IPS DF 19.7 (cell line): ENCODE measurements at regions not wholly inside any gene's neighbourhood (a gene's known extent, or its start where the extent isn't known, plus 50 kb on each side); places are given as distances from the start of the nearest gene placed in this dataset.

Experiments used
- DNase-seq: peaks from one replicate; pipeline ENCODE4 v3.0.0-alpha.2; 2013; ENCODE audit warnings: low read depth, low spot score

DNA sequence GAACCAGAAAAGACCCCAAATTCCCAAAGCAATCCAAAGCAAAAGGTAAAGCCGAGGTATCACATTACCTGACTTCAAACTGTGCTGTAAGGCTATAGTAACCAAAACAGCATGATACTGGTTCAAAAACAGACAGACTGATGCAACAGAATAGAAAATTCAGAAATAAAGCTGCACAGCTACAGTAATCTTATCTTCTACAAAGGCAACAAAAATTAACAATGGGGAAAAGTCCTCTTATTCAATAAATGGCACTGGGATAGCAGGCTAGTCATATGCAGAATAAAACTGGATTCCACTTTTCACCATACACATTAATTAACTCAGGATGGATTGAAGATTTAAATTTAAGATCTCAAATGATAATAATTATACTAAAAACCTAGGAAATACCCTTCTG is 392.6 kb upstream of the CBLB start:
- DNase-seq: no peak

DNA sequence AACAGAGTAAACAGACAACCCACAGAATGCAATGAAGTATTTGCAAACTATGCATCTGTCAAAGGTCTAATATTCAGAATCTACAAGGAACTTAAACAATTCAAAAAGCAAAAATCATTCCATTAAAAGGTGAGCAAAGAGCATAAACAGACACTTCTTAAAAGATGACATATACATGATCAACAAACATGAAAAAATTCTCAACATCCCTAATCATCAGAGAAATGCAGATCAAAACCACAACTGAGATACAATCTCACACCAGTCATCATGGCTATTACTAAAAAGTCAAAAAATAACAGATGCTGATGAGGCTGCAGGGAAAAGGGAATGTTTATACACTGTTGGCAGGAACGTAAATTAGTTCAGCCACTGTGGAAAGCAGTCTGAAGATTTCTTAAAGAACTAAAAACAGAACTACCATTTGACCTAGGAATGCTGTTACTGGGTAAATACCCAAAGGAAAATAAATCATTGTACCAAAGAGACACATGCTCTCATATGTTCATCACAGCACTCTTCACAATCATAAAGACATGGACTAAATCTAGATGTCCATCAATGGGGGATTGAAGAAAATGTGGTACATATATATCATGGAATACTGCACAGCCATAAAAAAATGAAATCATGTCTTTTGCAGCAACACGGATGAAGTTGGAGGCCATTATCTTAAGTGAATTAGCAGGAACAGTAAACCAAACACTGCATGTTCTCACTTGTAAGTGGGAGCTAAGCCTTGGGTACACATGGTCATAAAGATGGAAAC is 393.3 kb upstream of the CBLB start:
- no peak for DNase-seq

GRCh38 chr3:106263011-106263410 is 394.2 kb upstream of the CBLB start:
- DNase-seq: no peak

DNA sequence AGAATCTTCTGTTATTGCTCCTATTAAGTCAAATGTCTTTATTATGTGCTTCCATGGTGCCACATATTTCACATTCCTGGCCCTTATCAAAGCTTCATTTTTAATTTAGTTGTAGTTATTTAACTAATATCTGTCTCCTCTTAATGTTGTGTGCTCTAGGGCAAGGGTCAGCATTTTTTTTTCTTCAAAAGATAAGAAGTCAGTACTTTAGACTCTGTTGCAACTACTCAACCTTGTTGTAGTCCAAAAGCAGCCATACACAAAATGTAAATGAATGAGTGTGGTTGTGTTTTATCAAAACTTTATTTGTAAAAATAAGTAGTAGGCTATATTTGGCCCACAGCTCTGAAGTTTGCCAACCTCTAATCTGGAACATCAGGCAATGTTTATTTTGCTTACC is 394.7 kb upstream of the CBLB start:
- DNase-seq: no peak

GRCh38 chr3:106265704-106266103 is 396.9 kb upstream of the CBLB start:
- DNase-seq: no peak

DNA sequence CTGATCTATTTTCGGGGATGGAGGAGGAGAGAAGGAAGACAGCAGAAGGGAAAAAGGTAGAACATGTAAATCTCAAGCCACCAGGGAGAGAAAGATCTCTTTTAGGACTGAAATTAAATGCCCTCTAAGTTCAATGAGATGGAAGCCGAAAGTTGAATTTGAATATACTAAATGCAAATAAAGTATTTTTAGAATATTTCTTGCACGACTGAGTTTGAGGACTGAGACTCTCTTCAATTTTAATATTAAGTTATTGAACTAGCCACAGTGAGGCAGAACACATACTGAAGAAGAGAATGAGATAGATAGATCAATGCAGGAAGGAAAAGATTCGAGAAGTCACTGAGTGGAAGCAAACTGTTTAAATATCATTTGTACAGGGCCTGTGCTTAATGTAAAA is 399.9 kb upstream of the CBLB start:
- no peak for DNase-seq

DNA sequence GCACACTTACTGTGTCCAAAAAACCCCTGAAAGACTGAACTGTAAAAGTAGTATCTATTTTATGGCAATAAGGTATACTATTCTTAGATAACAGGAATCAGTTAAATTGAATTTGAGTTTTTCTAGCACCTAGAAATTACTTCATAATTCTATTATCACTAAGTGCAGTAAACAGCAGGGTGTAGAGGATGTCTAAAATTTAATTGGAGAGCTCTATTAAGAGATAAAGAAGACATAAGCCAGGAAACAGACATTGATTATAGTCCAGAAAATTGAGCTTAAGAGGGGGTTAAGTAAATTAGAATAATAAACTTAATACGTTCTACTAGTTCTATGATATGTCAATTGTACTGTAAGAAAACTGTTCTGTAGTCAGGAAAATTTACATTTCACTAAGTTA is 403.5 kb upstream of the CBLB start:
- DNase-seq: no peak

DNA sequence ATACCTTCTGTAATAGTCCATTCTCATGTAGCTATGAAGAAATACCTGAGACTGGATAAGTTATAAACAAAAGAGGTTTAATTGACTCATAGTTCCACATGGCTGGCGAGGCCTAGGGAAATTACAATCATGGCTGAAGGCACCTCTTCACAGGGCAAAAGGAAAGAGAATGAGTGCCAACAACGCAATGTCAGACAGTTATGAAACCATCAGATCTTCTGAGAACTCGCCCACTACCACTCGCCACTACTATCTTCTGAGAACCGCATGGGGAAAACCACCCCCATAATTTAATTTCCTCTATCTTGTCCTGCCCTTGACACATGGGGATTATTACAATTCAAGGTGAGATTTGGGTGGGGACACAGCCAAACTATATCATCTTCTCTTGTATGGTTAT is 406.8 kb upstream of the CBLB start:
- no peak for DNase-seq

- DNase-seq: no peak
Observed at GRCh38 chr3:106276151-106276550, 407.3 kb upstream of the CBLB start.

DNA sequence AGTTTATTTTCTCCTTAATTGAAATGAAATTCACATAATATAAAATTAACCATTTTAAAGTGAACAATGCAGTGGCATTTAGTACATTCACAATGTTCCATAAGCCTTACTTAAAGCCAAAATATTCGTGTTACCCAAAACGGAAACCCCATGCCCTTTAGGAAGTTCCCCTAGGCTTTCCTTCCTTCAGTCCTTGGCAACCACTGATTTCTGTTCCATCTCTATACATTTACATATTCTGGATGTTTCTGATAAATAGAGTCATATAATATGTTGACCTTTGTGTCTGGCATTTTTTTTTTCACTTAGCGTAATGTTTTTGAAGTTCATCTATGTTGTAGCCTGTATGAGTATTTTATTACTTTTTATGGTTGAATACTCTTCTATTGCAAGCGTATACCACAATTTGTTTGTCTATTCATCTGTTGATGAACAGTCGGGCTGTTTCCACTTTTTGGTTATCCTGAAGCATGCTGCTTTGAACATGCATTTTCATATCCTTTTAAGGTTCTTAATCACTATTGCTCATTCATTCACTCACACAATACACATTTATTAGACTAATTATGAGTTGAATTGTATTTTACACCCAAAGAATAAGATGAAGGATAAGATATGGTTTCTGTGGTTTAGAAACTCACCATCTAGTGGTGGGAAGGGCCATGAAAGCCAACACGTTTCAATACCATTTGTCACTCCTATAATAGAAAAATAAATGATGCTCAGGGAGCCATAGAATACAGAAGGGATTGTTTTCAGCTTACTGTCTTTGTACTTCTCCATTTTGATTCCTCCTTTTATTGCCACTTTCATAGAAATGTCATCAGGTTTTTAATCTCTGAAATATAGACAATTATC is 408.2 kb upstream of the CBLB start:
- no peak for DNase-seq

- DNase-seq: no peak
Observed at GRCh38 chr3:106277731-106278130, 408.9 kb upstream of the CBLB start.

GRCh38 chr3:106281221-106281620 is 412.4 kb upstream of the CBLB start:
- no peak for DNase-seq

DNA sequence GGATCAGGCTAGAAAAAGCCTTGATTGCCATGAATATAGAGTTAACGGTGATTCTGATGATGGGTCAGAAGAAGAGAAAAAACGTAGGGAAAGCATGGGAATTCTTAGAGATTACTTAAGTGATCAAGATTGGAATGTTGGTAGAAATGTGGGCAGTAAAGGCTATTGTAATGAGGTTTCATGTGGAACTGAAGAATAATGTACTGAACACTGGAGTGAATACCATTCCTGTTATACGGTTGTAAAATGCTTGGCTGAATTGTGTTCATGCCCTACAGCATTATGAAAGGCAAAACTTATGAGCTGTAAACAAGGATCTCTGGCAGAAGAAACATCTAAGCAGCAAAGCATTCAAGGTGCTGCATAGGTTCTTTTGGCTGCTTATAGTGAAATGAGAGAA is 414.1 kb upstream of the CBLB start:
- no peak for DNase-seq

GRCh38 chr3:106288781-106289180 is 420.0 kb upstream of the CBLB start:
- no peak for DNase-seq

GRCh38 chr3:106290304-106290997 is 421.6 kb upstream of the CBLB start:
- DNase-seq: no peak

- DNase-seq: no peak
Observed at GRCh38 chr3:106293161-106293560, 424.3 kb upstream of the CBLB start.

GRCh38 chr3:106294121-106294520 is 425.3 kb upstream of the CBLB start:
- no peak for DNase-seq

DNA sequence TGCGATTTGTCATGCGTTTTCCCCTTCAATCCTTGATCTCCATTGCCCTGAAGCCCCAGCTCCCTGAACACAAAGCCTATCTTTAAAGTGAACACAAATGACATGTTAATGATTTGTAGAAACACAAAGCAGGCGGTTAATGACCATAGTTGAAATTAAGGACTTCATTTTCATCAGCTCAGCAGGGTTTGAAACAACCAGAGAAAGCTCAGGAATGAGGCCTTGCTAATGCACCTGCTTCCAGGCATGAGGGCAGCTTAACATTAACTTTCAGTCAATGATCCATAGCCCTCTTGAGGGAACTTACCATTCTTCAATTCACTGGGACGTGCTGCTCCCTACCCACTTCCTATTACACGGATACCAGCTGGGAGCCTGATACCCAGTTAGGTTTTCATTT is 427.2 kb upstream of the CBLB start:
- DNase-seq: no peak

GRCh38 chr3:106299300-106300098 is 430.7 kb upstream of the CBLB start:
- no peak for DNase-seq

- no peak for DNase-seq
Observed at GRCh38 chr3:106302451-106303221, 433.8 kb upstream of the CBLB start.

GRCh38 chr3:106303766-106304165 is 435.0 kb upstream of the CBLB start:
- DNase-seq: no peak
